Transverse colon (tissue), 4 donors: ENCODE measurements at regions not wholly inside any gene's neighbourhood (a gene's known extent, or its start where the extent isn't known, plus 50 kb on each side); places are given as distances from the start of the nearest gene placed in this dataset.

Experiments used
- DNase-seq: peaks from one replicate; pipeline ENCODE4 v3.0.0-alpha.2; 2019
- H3K27ac ChIP-seq, 4 donors: fragments of 200-600 bp; sonication (generic); 2 replicates each; pipeline ENCODE4 v1.5.1; 2016 to 2018; ENCODE audit warnings: inconsistent platforms in 4 of 4
- H3K27me3 ChIP-seq: fragments of 200-600 bp; sonication (generic); 2 replicates; pipeline ENCODE4 v1.5.1; 2017; ENCODE audit warnings: inconsistent platforms
- H3K36me3 ChIP-seq, 4 donors: fragments of 200-600 bp; sonication (generic); 2 replicates each; pipeline ENCODE4 v1.5.1; 2017 to 2019; ENCODE audit warnings: inconsistent platforms in 4 of 4
- H3K4me1 ChIP-seq, 4 donors: fragments of 200-600 bp; sonication (generic); 2 replicates each; pipeline ENCODE4 v1.5.1; 2017 to 2020; ENCODE audit warnings: inconsistent platforms in 4 of 4
- H3K4me3 ChIP-seq, 4 donors: fragments of 200-600 bp; sonication (generic); 1 replicate in 1 of 4; 2 replicates in 3 of 4; pipeline versions ENCODE4 v1.5.1 to v1.6.1; 2017 to 2019; ENCODE audit warnings: inconsistent platforms in 4 of 4
- H3K9me3 ChIP-seq, 2 donors: fragments of 200-600 bp; sonication (generic); 2 replicates each; pipeline ENCODE4 v1.5.1; 2017 to 2019; ENCODE audit warnings: inconsistent platforms in 2 of 2
- CTCF ChIP-seq, 5 experiments: fragments of 200-600 bp in 3 of 5; fragments of 450-650 bp in 2 of 5; sonication (generic) in 3 of 5; IDR thresholded peaks; 1 replicate in 2 of 5; 2 replicates in 3 of 5; pipeline ENCODE4 v1.5.1; 2016 to 2017; ENCODE audit warnings: antibody characterized with exemption in 5 of 5, inconsistent platforms in 3 of 5, mild to moderate bottlenecking in 2 of 5, moderate library complexity in 1 of 5
- EP300 ChIP-seq: sonication (generic); formaldehyde crosslinking; IDR thresholded peaks from one replicate; pipeline ENCODE4 v1.6.1; 2017; ENCODE audit warnings: antibody characterized with exemption, low read depth
- POLR2A ChIP-seq: fragments of 450-650 bp; IDR thresholded peaks from one replicate; pipeline ENCODE4 v1.6.1; 2016; ENCODE audit warnings: antibody characterized with exemption, mild to moderate bottlenecking, moderate library complexity
- POLR2AphosphoS5 ChIP-seq, 3 donors: sonication (generic); formaldehyde crosslinking; IDR thresholded peaks; one replicate each; pipeline ENCODE4 v1.6.1; 2016; ENCODE audit warnings: antibody characterized with exemption in 3 of 3
- WGBS, 2 donors: methylation state at CpG; one replicate each; pipeline ENCODE4 v1.1.5; 2018; ENCODE audit warnings: low coverage in 1 of 2; 5-methylcytosine and 5-hydroxymethylcytosine counted together
- in situ Hi-C, 4 donors: fragments of 200-750 bp; cut with MboI; loops; one replicate each; pipeline versions ENCODE4 v1.15.0 to v1.15.1; 2017; ENCODE audit warnings: low sequenced_read_pairs in 3 of 4, low pct_ligation_motif_present in 1 of 4, low pct_unique_long_range_greater_than_20kb in 1 of 4
- intact Hi-C: fragments of 100-400 bp; cut with DNase I; formaldehyde crosslinking; loops from one replicate; pipeline ENCODE4 v1.15.1; 2023; ENCODE audit warnings: low total_unique reads

- in situ Hi-C loops (no loop called here), intact Hi-C loops (no loop called here)
- no peak overlapping the region for H3K4me3 ChIP-seq
- H3K9me3 ChIP-seq, result no peaks in the 10 kb centered on the region
- H3K4me1 ChIP-seq, result no peaks in the 10 kb centered on the region
- no peaks in the 10 kb centered on the region for H3K36me3 ChIP-seq
- no peak for DNase-seq
- H3K27me3 ChIP-seq, result no peaks in the 10 kb centered on the region
- H3K27ac ChIP-seq, result no peak overlapping the region
- TF ChIP-seq POLR2AphosphoS5 (IDR thresholded peaks at IDR 0.05) (no peak), POLR2A (no peak), CTCF (IDR thresholded peaks at IDR 0.05) (no peak), EP300 (no peak)
- 83 to 84% methylated on average over 2 to 8 of the region's 8 CpGs for WGBS, 2 donors
These were observed 98.6 kb downstream of the TBX19 start for GRCh38 chr1:168379104-168379860.

GRCh38 chr1:168375566-168376300 is 95.1 kb downstream of the TBX19 start:
- intact Hi-C loops (no loop called here), in situ Hi-C loops (no loop called here)
- 60 to 81% methylated on average over 2 to 5 of the region's 5 CpGs for WGBS, 2 donors
- no peak for DNase-seq
- no peaks in the 10 kb centered on the region for H3K36me3 ChIP-seq
- no peaks in the 10 kb centered on the region for H3K4me1 ChIP-seq
- no peak overlapping the region for H3K27ac ChIP-seq
- H3K4me3 ChIP-seq, result no peak overlapping the region
- H3K9me3 ChIP-seq, result no peaks in the 10 kb centered on the region
- TF ChIP-seq POLR2A (no peak), EP300 (no peak), POLR2AphosphoS5 (IDR thresholded peaks at IDR 0.05) (no peak), CTCF (IDR thresholded peaks at IDR 0.05) (no peak)
- no peaks in the 10 kb centered on the region for H3K27me3 ChIP-seq

GRCh38 chr1:168374566-168374965 is 93.9 kb downstream of the TBX19 start:
- Histone ChIP-seq H3K27me3 (no peaks in the 10 kb centered on the region), H3K36me3 (no peaks in the 10 kb centered on the region), H3K4me1 (no peaks in the 10 kb centered on the region), H3K4me3 (no peak overlapping the region), H3K9me3 (no peaks in the 10 kb centered on the region), H3K27ac (no peak overlapping the region)
- WGBS, 2 donors, result 80 to 87% methylated on average over 1 to 3 of the region's 3 CpGs
- no peak for DNase-seq
- in situ Hi-C loops, result no loop called here
- intact Hi-C loops, result no loop called here
- TF ChIP-seq POLR2A, result no peak
- no peak for TF ChIP-seq POLR2AphosphoS5 (IDR thresholded peaks at IDR 0.05)

GRCh38 chr1:168373869-168374268 is 93.2 kb downstream of the TBX19 start:
- intact Hi-C loops (no loop called here), in situ Hi-C loops (no loop called here)
- Histone ChIP-seq H3K4me3 (no peak overlapping the region), H3K27ac (no peak overlapping the region), H3K36me3 (no peaks in the 10 kb centered on the region), H3K4me1 (no peaks in the 10 kb centered on the region), H3K27me3 (no peaks in the 10 kb centered on the region), H3K9me3 (no peaks in the 10 kb centered on the region)
- no peak for DNase-seq
- TF ChIP-seq EP300 (no peak), POLR2AphosphoS5 (IDR thresholded peaks at IDR 0.05) (no peak), CTCF (IDR thresholded peaks at IDR 0.05) (no peak), POLR2A (no peak)
- 86 to 87% methylated on average over 5 of the region's 5 CpGs for WGBS, 2 donors
